HG02885 (cell line): ENCODE measurements at regions not wholly inside any gene's neighbourhood (a gene's known extent, or its start where the extent isn't known, plus 50 kb on each side); places are given as distances from the start of the nearest gene placed in this dataset.
"Not testable (repeated sequence)": the region's sequence is repeated elsewhere in the genome, so short reads cannot be mapped to it uniquely, and the experiment has no call there.

Experiments
- ATAC-seq: cut with Tn5 transposase; IDR thresholded peaks from one replicate; pipeline ENCODE4 v1.9.1; 2021; ENCODE audit warnings: mild to moderate bottlenecking; ENCODE audit not compliant: unreplicated experiment, poor library complexity

GRCh38 chr13:44050450-44051063, 170.9 kb downstream of the LACC1 start:
- no peak for ATAC-seq

GRCh38 chr13:44051405-44051804, 171.7 kb downstream of the LACC1 start:
- ATAC-seq: no peak

- no peak for ATAC-seq
These were observed 172.4 kb downstream of the LACC1 start for GRCh38 chr13:44051918-44052675.

- ATAC-seq: no peak
These were observed 173.1 kb downstream of the LACC1 start for GRCh38 chr13:44052780-44053184.

GRCh38 chr13:44053208-44053607, 173.5 kb downstream of the LACC1 start:
- no peak for ATAC-seq

GRCh38 chr13:44054525-44054924, 174.8 kb downstream of the LACC1 start:
- no peak for ATAC-seq

GRCh38 chr13:44055681-44056080, 176.0 kb downstream of the LACC1 start:
- not testable (repeated sequence) for ATAC-seq

GRCh38 chr13:44058067-44058466, 178.4 kb downstream of the LACC1 start:
- no peak for ATAC-seq

GRCh38 chr13:44058624-44059215, 179.0 kb downstream of the LACC1 start:
- ATAC-seq: no peak

- no peak for ATAC-seq
These were observed 182.2 kb downstream of the LACC1 start for GRCh38 chr13:44061876-44062275.

GRCh38 chr13:44063467-44063866, 183.8 kb downstream of the LACC1 start:
- ATAC-seq: no peak

- ATAC-seq: no peak
These were observed 184.2 kb downstream of the LACC1 start for GRCh38 chr13:44063881-44064280.

- no peak for ATAC-seq
These were observed 184.7 kb downstream of the LACC1 start for GRCh38 chr13:44064357-44064756.

- ATAC-seq: no peak
These were observed 188.5 kb downstream of the LACC1 start for GRCh38 chr13:44068169-44068568.

GRCh38 chr13:44068737-44069136, 189.0 kb downstream of the LACC1 start:
- no peak for ATAC-seq

- ATAC-seq: no peak
These were observed 192.8 kb downstream of the LACC1 start for GRCh38 chr13:44072536-44072935.

- ATAC-seq: no peak
These were observed 194.9 kb downstream of the LACC1 start for GRCh38 chr13:44074611-44075010.

- no peak for ATAC-seq
These were observed 195.4 kb downstream of the LACC1 start for GRCh38 chr13:44075113-44075512.

GRCh38 chr13:44078806-44079376, 199.2 kb downstream of the LACC1 start:
- no peak for ATAC-seq

GRCh38 chr13:44079413-44080205, 199.9 kb downstream of the LACC1 start:
- no peak for ATAC-seq
